Bronchial epithelial cell (primary cell): ENCODE measurements at regions not wholly inside any gene's neighbourhood (a gene's known extent, or its start where the extent isn't known, plus 50 kb on each side); places are given as distances from the start of the nearest gene placed in this dataset.

Experiments used
- DNase-seq: peaks from one replicate; pipeline ENCODE4 v3.0.0-alpha.2; 2010; ENCODE audit warnings: low read depth
- FAIRE-seq: peaks from 2 replicates; lab custom pipeline; 2011; peaks lifted over from hg19 to GRCh38; lab: Jason Lieb, UNC
- H3K27me3 ChIP-seq: 2 replicates; pipeline ENCODE4 v1.5.1; 2011; ENCODE audit warnings: low read length; ENCODE audit not compliant: control insufficient read depth, insufficient read depth
- H3K36me3 ChIP-seq: 2 replicates; pipeline ENCODE4 v1.5.1; 2011; ENCODE audit warnings: low read length; ENCODE audit not compliant: control insufficient read depth, insufficient read depth
- H3K4me3 ChIP-seq: 2 replicates; pipeline ENCODE4 v1.5.1; 2011; ENCODE audit warnings: mild to moderate bottlenecking, low read depth, low read length, control low read depth
- CTCF ChIP-seq: IDR thresholded peaks from 2 replicates; pipeline ENCODE4 v1.5.1; 2011; ENCODE audit warnings: mild to moderate bottlenecking, moderate library complexity, low read length, control low read depth, inconsistent platforms; ENCODE audit not compliant: insufficient read depth, severe bottlenecking

GRCh38 chr6:74250161-74250818, 554.3 kb downstream of the CD109 start:
- FAIRE-seq (no peak), DNase-seq (no peak)
- Histone ChIP-seq H3K36me3 (no peaks in the 10 kb centered on the region), H3K27me3 (no peaks in the 10 kb centered on the region), H3K4me3 (no peak overlapping the region)
- TF ChIP-seq CTCF, result no peak

- FAIRE-seq, result no peak
- H3K27me3 ChIP-seq, result no peaks in the 10 kb centered on the region
- no peaks in the 10 kb centered on the region for H3K36me3 ChIP-seq
- peak; percentile 31 for DNase-seq
- no peak overlapping the region for H3K4me3 ChIP-seq
- TF ChIP-seq CTCF, result no peak
Observed at GRCh38 chr6:74249658-74250057, 553.7 kb downstream of the CD109 start.

- Histone ChIP-seq H3K36me3 (no peaks in the 10 kb centered on the region), H3K4me3 (no peak overlapping the region), H3K27me3 (no peaks in the 10 kb centered on the region)
- DNase-seq (peak; percentile 34), FAIRE-seq (no peak)
- TF ChIP-seq CTCF, result no peak
Observed at GRCh38 chr6:74248966-74249365, 553.0 kb downstream of the CD109 start.

- no peak for TF ChIP-seq CTCF
- no peaks in the 10 kb centered on the region for H3K36me3 ChIP-seq
- no peak overlapping the region for H3K4me3 ChIP-seq
- FAIRE-seq, result no peak
- DNase-seq, result peak; percentile 86
- no peaks in the 10 kb centered on the region for H3K27me3 ChIP-seq
Observed at GRCh38 chr6:74222768-74223333, 526.8 kb downstream of the CD109 start.

GRCh38 chr6:74213995-74214394, 518.0 kb downstream of the CD109 start:
- TF ChIP-seq CTCF, result no peak
- DNase-seq, result peak; percentile 81
- FAIRE-seq, result no peak
- Histone ChIP-seq H3K4me3 (no peak overlapping the region), H3K36me3 (no peaks in the 10 kb centered on the region), H3K27me3 (no peaks in the 10 kb centered on the region)
